H9 (cell line): ENCODE measurements at regions not wholly inside any gene's neighbourhood (a gene's known extent, or its start where the extent isn't known, plus 50 kb on each side); places are given as distances from the start of the nearest gene placed in this dataset.

Experiments
- DNase-seq: peaks from one replicate; pipeline ENCODE4 v3.0.0-alpha.2; 2017
- H2AFZ ChIP-seq: one replicate; pipeline ENCODE4 v1.6.1; 2013; ENCODE audit warnings: mild to moderate bottlenecking, low read length, control low read depth, moderate library complexity
- H2AK5ac ChIP-seq: 2 replicates; pipeline ENCODE4 v1.6.1; 2013; ENCODE audit warnings: low read length, control low read depth, mixed read lengths; ENCODE audit not compliant: insufficient read length
- H2BK120ac ChIP-seq: one replicate; pipeline ENCODE4 v1.6.1; 2013; ENCODE audit warnings: low read depth, mild to moderate bottlenecking, low read length, control low read depth, inconsistent platforms; ENCODE audit not compliant: poor library complexity, severe bottlenecking
- H2BK12ac ChIP-seq: 2 replicates; pipeline ENCODE4 v1.6.1; 2013; ENCODE audit warnings: low read length, control low read depth, mixed read lengths, low read depth; ENCODE audit not compliant: insufficient read length
- H2BK15ac ChIP-seq: 2 replicates; pipeline ENCODE4 v1.6.1; 2013; ENCODE audit warnings: low read depth, low read length, control low read depth
- H2BK20ac ChIP-seq: one replicate; pipeline ENCODE4 v1.6.1; 2013; ENCODE audit warnings: low read depth, mild to moderate bottlenecking, low read length, control low read depth, inconsistent platforms; ENCODE audit not compliant: poor library complexity, severe bottlenecking
- H2BK5ac ChIP-seq: 2 replicates; pipeline ENCODE4 v1.6.1; 2013; ENCODE audit warnings: low read length, control low read depth, mixed read lengths; ENCODE audit not compliant: insufficient read length
- H3K14ac ChIP-seq: 2 replicates; pipeline ENCODE4 v1.6.1; 2013; ENCODE audit warnings: low read length, control low read depth; ENCODE audit not compliant: insufficient read depth
- H3K18ac ChIP-seq: 2 replicates; pipeline ENCODE4 v1.6.1; 2013; ENCODE audit warnings: low read depth, mild to moderate bottlenecking, mixed read lengths, low read length, control low read depth; ENCODE audit not compliant: insufficient read length
- H3K23ac ChIP-seq: 2 replicates; pipeline ENCODE4 v1.6.1; 2013; ENCODE audit warnings: low read length, control low read depth, mixed read lengths, low read depth; ENCODE audit not compliant: insufficient read length
- H3K23me2 ChIP-seq: 2 replicates; pipeline ENCODE4 v1.6.1; 2013; ENCODE audit warnings: low read depth, mild to moderate bottlenecking, mixed read lengths, low read length, control low read depth; ENCODE audit not compliant: insufficient read length, poor library complexity, severe bottlenecking
- H3K27ac ChIP-seq: 2 replicates; pipeline ENCODE4 v1.5.1; 2013; ENCODE audit warnings: low read length, control low read depth, mixed read lengths, low read depth; ENCODE audit not compliant: insufficient read length
- H3K27me3 ChIP-seq: 2 replicates; pipeline ENCODE4 v1.6.1; 2013; ENCODE audit warnings: low read length, control low read depth, inconsistent platforms; ENCODE audit not compliant: insufficient read depth
- H3K4ac ChIP-seq: 2 replicates; pipeline ENCODE4 v1.6.1; 2013; ENCODE audit warnings: low read depth, mild to moderate bottlenecking, control low read depth, inconsistent platforms, low read length, moderate library complexity
- H3K4me1 ChIP-seq: 2 replicates; pipeline ENCODE4 v1.6.1; 2013; ENCODE audit warnings: low read length, control low read depth, inconsistent platforms; ENCODE audit not compliant: insufficient read depth
- H3K4me2 ChIP-seq: 2 replicates; pipeline ENCODE4 v1.6.1; 2013; ENCODE audit warnings: low read length, control low read depth, mixed read lengths; ENCODE audit not compliant: insufficient read length, insufficient read depth
- H3K56ac ChIP-seq: 2 replicates; pipeline ENCODE4 v1.6.1; 2013; ENCODE audit warnings: low read depth, mild to moderate bottlenecking, mixed read lengths, low read length, control low read depth; ENCODE audit not compliant: insufficient read length
- H3K79me1 ChIP-seq: 2 replicates; pipeline ENCODE4 v1.6.1; 2013; ENCODE audit warnings: low read depth, mild to moderate bottlenecking, moderate library complexity, low read length, control low read depth, inconsistent platforms; ENCODE audit not compliant: insufficient read depth, poor library complexity, severe bottlenecking
- H3K79me2 ChIP-seq: 2 replicates; pipeline ENCODE4 v1.6.1; 2013; ENCODE audit warnings: low read length, control low read depth, inconsistent platforms; ENCODE audit not compliant: insufficient read depth
- H3K9ac ChIP-seq: 2 replicates; pipeline ENCODE4 v1.6.1; 2013; ENCODE audit warnings: low read length, control low read depth, mixed read lengths; ENCODE audit not compliant: insufficient read length; ENCODE audit errors: extremely low read depth
- H3K9me3 ChIP-seq: one replicate; pipeline ENCODE4 v1.6.1; 2013; ENCODE audit warnings: low read depth, low read length, inconsistent platforms; ENCODE audit not compliant: control insufficient read depth
- H3T11ph ChIP-seq: one replicate; pipeline ENCODE4 v1.6.1; 2013; ENCODE audit warnings: mild to moderate bottlenecking, low read length, control low read depth, inconsistent platforms
- H4K20me1 ChIP-seq: one replicate; pipeline ENCODE4 v1.6.1; 2013; ENCODE audit not compliant: control insufficient read depth, insufficient read length, insufficient read depth
- H4K5ac ChIP-seq: 2 replicates; pipeline ENCODE4 v1.6.1; 2013; ENCODE audit warnings: low read depth, mild to moderate bottlenecking, mixed read lengths, low read length, control low read depth; ENCODE audit not compliant: insufficient read length
- H4K8ac ChIP-seq: replicated peaks from 2 replicates; pipeline ENCODE4 v1.6.1; 2013; ENCODE audit warnings: low read length, control low read depth, mixed read lengths, low read depth; ENCODE audit not compliant: insufficient read length
- H4K91ac ChIP-seq: 2 replicates; pipeline ENCODE4 v1.6.1; 2013; ENCODE audit warnings: low read depth, mild to moderate bottlenecking, moderate library complexity, mixed read lengths, low read length, control low read depth; ENCODE audit not compliant: insufficient read length
- H3K27ac Mint-ChIP-seq, 3 experiments: 2 replicates in 2 of 3; 3 replicates in 1 of 3; pipeline ENCODE4 v1.8.0; 2020 to 2021; ENCODE audit warnings: mixed read lengths in 3 of 3, mild to moderate bottlenecking in 1 of 3, moderate library complexity in 1 of 3
- H3K27me3 Mint-ChIP-seq: 2 replicates; pipeline ENCODE4 v1.8.0; 2021; ENCODE audit warnings: low read depth, mild to moderate bottlenecking, moderate library complexity, mixed read lengths
- H3K36me3 Mint-ChIP-seq, 3 experiments: 2 replicates in 2 of 3; 3 replicates in 1 of 3; pipeline ENCODE4 v1.8.0; 2020 to 2021; ENCODE audit warnings: low read depth in 3 of 3, mixed read lengths in 3 of 3; ENCODE audit not compliant: insufficient read depth in 1 of 3
- H3K4me1 Mint-ChIP-seq, 2 experiments: 2 replicates each; pipeline ENCODE4 v1.8.0; 2020; ENCODE audit warnings: mixed read lengths in 2 of 2
- H3K4me3 Mint-ChIP-seq, 2 experiments: 2 replicates in 1 of 2; 3 replicates in 1 of 2; pipeline ENCODE4 v1.8.0; 2020 to 2021; ENCODE audit warnings: mild to moderate bottlenecking in 2 of 2, mixed read lengths in 2 of 2, moderate library complexity in 1 of 2
- H3K9me3 Mint-ChIP-seq, 2 experiments: 2 replicates in 1 of 2; 3 replicates in 1 of 2; pipeline ENCODE4 v1.8.0; 2020; ENCODE audit warnings: mild to moderate bottlenecking in 2 of 2, mixed read lengths in 2 of 2, moderate library complexity in 1 of 2
- WGBS: extraction: QIAGEN DNeasy Blood & Tissue Kit; methylation state at CpG from one replicate; pipeline ENCODE4 v1.1.7; 2013; ENCODE audit warnings: missing lambda C conversion rate, low lambda C conversion rate, mixed read lengths; ENCODE audit not compliant: insufficient read length; ENCODE audit errors: extremely low coverage; 5-methylcytosine and 5-hydroxymethylcytosine counted together
- TF ChIP-seq, protein P1 (sequence below): fragments of 200-600 bp; sonication (generic); conservative IDR thresholded peaks from 3 replicates; pipeline ENCODE4 v1.8.0; 2021; ENCODE audit warnings: antibody characterized with exemption, mild to moderate bottlenecking

DNA sequence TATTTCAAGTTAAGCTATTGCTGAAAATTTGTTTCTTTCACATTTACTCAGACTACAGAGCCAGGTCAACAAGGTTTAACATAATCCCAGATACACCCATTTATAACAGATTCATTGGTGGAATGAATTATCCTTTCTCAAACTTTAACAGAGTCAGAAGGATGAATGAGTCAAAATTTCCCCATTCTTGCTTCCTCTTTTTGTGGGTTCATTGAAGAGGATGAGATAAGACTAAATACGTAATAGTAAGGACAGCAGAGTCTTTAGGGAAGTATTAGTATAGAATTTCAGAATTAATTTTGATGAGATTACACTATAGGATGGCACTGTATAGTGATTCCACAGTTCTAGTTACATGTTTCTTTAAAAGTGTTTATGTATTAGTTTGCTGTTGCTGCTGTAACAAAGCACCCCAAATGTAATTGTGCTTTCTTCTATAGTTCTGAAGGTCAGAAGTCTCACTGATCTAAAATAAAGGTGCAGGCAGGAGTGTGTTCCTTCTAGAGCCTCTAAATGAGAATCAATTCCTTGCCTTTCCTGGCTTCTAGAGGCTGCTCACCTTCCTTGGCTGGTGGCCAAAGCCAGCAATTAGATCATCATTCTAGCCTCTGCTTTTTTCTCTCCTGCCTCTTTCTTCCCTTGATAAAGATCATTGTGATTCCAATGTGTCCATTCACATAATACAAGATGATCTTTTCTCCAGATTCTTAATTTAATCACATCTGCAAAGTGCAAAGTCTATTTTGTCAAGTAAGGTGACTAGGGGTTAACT lies 309.3 kb upstream of the PIK3C3 start:
- Histone ChIP-seq H2BK120ac (no peak overlapping the region), H3K23me2 (no peaks in the 10 kb centered on the region), H3K79me1 (no peaks in the 10 kb centered on the region), H4K20me1 (no peaks in the 10 kb centered on the region), H4K5ac (no peak overlapping the region), H3K4me1 (no peaks in the 10 kb centered on the region), H3K27me3 (no peaks in the 10 kb centered on the region), H3K23ac (no peak overlapping the region), H3K9ac (no peak overlapping the region), H3T11ph (no peak overlapping the region), H2AK5ac (no peak overlapping the region), H3K18ac (no peak overlapping the region), H3K56ac (no peak overlapping the region), H3K4me2 (no peak overlapping the region), H3K4ac (no peak overlapping the region), H3K9me3 (no peaks in the 10 kb centered on the region), H2BK20ac (no peak overlapping the region), H2BK15ac (no peak overlapping the region), H3K79me2 (no peaks in the 10 kb centered on the region), H4K8ac (no peak overlapping the region), H3K14ac (no peak overlapping the region), H3K27ac (no peak overlapping the region), H2BK12ac (no peak overlapping the region), H2AFZ (no peak overlapping the region), H4K91ac (no peak overlapping the region), H2BK5ac (no peak overlapping the region)
- H3K27me3 Mint-ChIP-seq = no peaks in the 10 kb centered on the region
- no CpG with 5 or more reads among the region's 1 CpG for WGBS
- TF ChIP-seq, protein P1, sequence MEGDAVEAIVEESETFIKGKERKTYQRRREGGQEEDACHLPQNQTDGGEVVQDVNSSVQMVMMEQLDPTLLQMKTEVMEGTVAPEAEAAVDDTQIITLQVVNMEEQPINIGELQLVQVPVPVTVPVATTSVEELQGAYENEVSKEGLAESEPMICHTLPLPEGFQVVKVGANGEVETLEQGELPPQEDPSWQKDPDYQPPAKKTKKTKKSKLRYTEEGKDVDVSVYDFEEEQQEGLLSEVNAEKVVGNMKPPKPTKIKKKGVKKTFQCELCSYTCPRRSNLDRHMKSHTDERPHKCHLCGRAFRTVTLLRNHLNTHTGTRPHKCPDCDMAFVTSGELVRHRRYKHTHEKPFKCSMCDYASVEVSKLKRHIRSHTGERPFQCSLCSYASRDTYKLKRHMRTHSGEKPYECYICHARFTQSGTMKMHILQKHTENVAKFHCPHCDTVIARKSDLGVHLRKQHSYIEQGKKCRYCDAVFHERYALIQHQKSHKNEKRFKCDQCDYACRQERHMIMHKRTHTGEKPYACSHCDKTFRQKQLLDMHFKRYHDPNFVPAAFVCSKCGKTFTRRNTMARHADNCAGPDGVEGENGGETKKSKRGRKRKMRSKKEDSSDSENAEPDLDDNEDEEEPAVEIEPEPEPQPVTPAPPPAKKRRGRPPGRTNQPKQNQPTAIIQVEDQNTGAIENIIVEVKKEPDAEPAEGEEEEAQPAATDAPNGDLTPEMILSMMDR = no peak
- H3K9me3 Mint-ChIP-seq = peaks cover 0 to 3% of the 10 kb centered on the region in 2 experiments; a peak in 2 of 5 replicates
- no peak for DNase-seq
- H3K27ac Mint-ChIP-seq = no peak overlapping the region; a peak in 1 of 7 replicates
- no peaks in the 10 kb centered on the region for H3K4me1 Mint-ChIP-seq
- H3K4me3 Mint-ChIP-seq = no peak overlapping the region
- no peaks in the 10 kb centered on the region; a peak in 1 of 7 replicates for H3K36me3 Mint-ChIP-seq
